ENCODE measurements at regions not wholly inside any gene's neighbourhood (a gene's known extent, or its start where the extent isn't known, plus 50 kb on each side); places are given as distances from the start of the nearest gene placed in this dataset.

GRCh38 chr12:124392667-124393413 lies 97.9 kb downstream of the RFLNA start:
- H3K4me3 ChIP-seq (ENCODE audit: low read length), result no peak overlapping the region
- DNase-seq (ENCODE audit: low read depth), result peak; percentile 89
- no peak for TF ChIP-seq CTCF (conservative IDR thresholded peaks at IDR 0.05; ENCODE audit: low read depth, low read length)

- TF ChIP-seq CTCF (conservative IDR thresholded peaks at IDR 0.05; ENCODE audit: low read depth, low read length), result peak; percentile 55
- H3K4me3 ChIP-seq (ENCODE audit: low read length), result no peak overlapping the region
- DNase-seq (ENCODE audit: low read depth), result no peak
Measured at GRCh38 chr12:124392271-124392666, 97.4 kb downstream of the RFLNA start.

- no peak for DNase-seq (ENCODE audit: low read depth)
- TF ChIP-seq CTCF (conservative IDR thresholded peaks at IDR 0.05; ENCODE audit: low read depth, low read length), result no peak
- H3K4me3 ChIP-seq (ENCODE audit: low read length), result no peak overlapping the region
Measured at GRCh38 chr12:124391340-124392261, 96.7 kb downstream of the RFLNA start.

- no peak for TF ChIP-seq CTCF (conservative IDR thresholded peaks at IDR 0.05; ENCODE audit: low read depth, low read length)
- H3K4me3 ChIP-seq (ENCODE audit: low read length), result no peak overlapping the region
- DNase-seq (ENCODE audit: low read depth), result no peak
Measured at GRCh38 chr12:124390442-124391097, 95.7 kb downstream of the RFLNA start.

GRCh38 chr12:124389725-124390441 lies 95.0 kb downstream of the RFLNA start:
- H3K4me3 ChIP-seq (ENCODE audit: low read length), result peak overlapping the region; percentile 93

More at GRCh38 chr12:124389725-124390441, 95.0 kb downstream of the RFLNA start:
- no peak for DNase-seq (ENCODE audit: low read depth)
- TF ChIP-seq CTCF (conservative IDR thresholded peaks at IDR 0.05; ENCODE audit: low read depth, low read length), result no peak

All from retinal pigment epithelial cell (primary cell).